Stimulated activated CD8-positive, alpha-beta memory T cell treated with anti-CD3 and anti-CD28 coated beads, Interleukin-15, amount 100 ng/mL, for 4 hours (primary cell): ENCODE measurements at regions not wholly inside any gene's neighbourhood (a gene's known extent, or its start where the extent isn't known, plus 50 kb on each side); places are given as distances from the start of the nearest gene placed in this dataset.
"Not testable (repeated sequence)": the region's sequence is repeated elsewhere in the genome, so short reads cannot be mapped to it uniquely, and the experiment has no call there.

Experiments
- DNase-seq, 2 donors: peaks; one replicate each; pipeline ENCODE4 v3.0.0-alpha.2; 2020; ENCODE audit warnings: low read depth in 2 of 2

DNA sequence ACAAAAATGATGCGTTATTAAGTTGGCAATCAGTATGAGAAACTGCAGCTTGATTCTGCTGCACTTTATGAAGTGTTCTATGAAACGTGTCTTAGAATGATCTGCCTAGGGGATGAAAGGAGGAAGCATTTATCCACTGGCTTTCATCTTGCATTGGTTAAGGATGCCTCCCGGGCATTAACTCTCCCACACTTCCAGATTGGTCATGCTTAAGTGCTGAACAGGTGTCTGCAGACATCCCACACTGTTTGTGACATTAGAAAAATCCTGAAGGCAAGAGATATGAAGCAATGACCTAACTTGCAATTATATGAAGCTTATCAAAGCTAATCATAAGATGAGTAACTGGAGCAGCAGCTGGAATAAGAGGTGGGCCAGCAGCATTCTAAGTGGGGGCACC lies 437.3 kb downstream of the NSUN3 start:
- DNase-seq, result no peak

- DNase-seq, result not testable (repeated sequence)
Measured at GRCh38 chr3:94507354-94507753, 444.5 kb downstream of the NSUN3 start.

GRCh38 chr3:94512876-94513275 lies 450.0 kb downstream of the NSUN3 start:
- DNase-seq, result no peak

- DNase-seq, result no peak
Measured at GRCh38 chr3:94513600-94513999, 450.7 kb downstream of the NSUN3 start.

DNA sequence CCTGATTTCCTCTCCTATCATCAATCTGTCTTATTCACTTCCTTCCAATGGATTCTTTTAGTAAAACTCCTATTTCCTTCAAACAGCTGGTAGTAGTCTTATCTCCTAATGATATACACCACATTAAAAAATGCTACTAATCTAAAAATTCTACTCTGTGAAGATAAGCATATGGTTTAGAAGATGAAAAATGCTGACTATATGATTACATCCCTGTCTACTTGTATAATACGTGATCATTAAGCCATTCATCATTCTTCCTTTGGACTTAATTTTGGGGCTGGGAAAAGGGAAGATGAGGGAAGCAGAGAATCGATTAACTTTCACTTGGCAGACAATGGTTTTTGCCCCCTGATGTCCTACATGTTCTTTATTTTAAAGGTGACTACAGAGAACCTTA lies 453.1 kb downstream of the NSUN3 start:
- DNase-seq, result no peak

GRCh38 chr3:94520364-94520763 lies 457.5 kb downstream of the NSUN3 start:
- DNase-seq, result no peak

DNA sequence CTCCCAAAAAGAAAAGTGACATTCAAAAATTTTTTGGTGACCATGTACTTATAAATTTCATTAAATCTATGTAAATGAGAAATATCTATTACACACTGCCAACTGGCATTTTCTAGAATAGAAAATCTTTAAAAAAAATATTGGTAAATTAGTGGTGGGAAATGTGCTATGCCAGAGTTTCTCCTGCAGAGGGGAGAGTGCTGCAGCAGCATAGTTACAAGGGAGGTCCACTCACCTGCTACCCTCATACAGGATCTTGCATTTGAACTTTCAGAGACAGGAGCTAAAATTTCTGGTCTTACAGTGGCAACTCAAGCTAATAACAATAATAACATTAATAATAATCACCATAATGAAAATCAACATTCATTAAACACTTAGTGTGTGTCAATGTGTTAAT lies 459.6 kb downstream of the NSUN3 start:
- no peak for DNase-seq

DNA sequence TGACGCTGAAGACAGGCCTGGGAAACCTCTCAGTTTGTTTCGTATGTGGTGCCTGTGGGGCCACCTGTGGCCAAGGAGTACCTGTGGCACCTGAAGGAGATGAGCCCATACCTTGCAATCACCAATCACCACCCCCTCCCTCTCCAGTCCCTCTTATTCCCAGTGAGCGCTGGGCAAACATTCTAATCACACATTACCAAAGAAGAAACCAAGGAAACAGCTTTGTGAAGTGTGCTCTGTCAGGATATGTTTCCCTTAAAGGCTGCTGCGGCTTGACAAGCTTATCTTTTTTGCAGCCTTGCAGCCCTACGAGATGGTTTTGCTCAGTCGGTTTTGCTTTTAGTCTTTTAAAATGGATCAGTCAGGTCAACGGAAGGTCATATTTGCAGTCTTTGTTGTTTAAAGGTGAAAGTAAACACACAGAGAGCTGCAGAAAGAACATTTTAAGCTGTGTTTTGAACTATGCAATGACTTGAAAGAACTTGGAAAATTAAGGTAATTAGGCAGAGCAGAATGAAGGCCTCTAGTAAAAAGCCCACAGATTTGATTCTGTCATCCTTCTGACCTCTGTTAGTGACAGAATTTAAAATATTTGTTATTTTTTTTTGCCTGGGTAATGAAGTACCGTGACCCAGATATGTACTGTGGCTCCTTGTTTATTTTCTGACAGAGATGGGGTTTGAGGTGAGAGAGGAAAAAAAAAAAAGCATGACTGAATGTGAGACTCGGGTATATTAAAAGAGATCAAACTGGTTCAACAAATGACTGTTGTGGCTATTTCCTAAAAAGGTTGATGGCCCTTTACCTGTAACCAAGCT lies 461.4 kb downstream of the NSUN3 start:
- DNase-seq, result no peak

DNA sequence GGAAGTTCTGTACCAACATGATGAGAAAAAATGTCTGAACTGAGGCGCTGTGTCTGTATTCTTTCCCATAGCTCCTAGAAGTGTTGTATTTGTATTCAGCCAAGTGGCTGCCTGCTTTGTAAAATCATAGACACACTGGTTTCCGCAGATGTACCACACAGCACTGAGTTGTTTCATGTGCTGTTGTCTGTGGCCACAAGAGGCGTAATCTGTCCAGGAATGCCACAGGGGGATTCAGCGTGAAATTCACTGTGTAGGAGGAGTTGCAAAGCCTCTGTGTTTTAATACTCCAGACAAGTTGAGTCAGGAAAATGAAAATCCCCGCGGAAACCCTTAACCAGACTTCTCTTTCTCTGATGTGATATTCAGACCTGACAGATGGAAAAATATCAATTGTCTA lies 462.2 kb downstream of the NSUN3 start:
- DNase-seq, result no peak

DNA sequence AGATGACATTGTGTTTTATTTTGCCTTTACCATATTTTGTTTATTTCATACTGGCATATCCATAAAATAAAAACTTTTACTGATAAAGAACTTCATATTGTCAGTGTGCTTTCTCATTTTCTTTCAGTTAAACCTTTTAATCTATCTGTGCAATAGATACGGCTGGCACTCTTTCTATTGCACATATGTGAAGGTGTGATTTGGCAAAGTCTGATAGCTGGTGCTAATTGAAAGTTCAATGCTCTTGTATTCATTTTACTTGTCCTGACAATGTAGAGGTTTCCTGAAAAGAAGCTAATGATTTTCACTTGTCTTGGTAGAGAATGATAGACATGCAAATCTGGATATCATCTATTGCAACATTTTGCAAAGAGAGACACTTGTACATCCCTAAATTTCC lies 467.0 kb downstream of the NSUN3 start:
- no peak for DNase-seq

DNA sequence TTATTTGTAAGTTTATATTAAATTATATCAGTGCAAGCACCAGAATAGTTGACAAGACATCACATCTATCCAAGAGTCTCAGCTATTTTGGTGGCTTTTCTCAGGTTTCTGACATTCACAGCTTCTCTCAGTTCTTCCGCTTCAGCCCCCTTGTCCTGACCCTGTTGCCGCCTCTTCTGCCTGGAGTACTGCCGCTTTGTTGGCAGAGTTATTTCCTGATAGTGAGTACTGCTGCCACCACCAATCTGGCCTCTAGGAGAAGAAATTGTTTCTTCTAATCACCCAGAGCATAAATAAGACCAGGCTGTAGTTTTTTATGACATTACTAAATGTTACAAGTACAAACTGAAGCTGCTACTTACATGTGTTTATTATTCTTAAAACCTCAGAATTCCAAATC lies 470.1 kb downstream of the NSUN3 start:
- no peak for DNase-seq

- DNase-seq, result no peak
Measured at GRCh38 chr3:94539937-94540336, 477.1 kb downstream of the NSUN3 start.

DNA sequence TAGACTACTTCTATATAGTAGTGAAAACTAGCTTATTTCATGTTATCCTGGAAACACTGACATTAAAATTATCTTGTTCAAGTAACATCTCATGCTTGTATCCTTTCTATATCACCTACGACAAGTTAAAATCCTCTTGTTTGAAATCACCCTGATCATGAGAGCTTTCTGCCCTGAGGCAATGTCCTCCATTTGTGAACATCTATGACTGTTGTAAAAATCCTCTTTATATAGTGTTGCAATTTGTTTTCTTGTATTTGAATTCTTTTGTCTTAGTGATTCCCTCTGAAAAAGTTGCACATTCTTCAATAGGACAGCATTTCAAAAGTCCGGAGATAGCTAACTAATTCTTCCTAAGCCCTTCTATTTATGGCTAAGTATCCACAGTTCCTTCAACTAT lies 480.3 kb downstream of the NSUN3 start:
- no peak for DNase-seq

GRCh38 chr3:94544131-94544789 lies 481.4 kb downstream of the NSUN3 start:
- DNase-seq, result no peak

GRCh38 chr3:94548581-94549316 lies 485.9 kb downstream of the NSUN3 start:
- DNase-seq, result no peak

DNA sequence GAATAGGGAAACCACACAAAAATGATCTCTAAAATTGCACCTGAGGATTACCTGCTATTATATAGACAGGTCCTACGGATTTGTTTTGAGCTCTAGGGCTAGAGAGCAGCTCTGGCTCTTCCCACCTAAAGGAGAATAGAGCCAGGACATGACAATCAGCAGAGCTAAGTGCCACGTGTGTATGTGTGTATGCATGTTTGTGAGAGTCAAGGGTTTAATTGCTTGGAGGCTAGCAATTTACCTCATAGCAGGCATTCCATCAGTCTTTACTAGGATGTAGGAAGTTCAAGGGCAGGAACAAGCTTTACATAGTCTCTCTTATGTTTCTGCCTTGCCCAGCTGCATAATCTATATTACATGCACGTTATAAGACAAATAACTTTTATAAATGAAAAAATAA lies 498.2 kb downstream of the NSUN3 start:
- no peak for DNase-seq

- DNase-seq, result no peak
Measured at GRCh38 chr3:94564247-94564646, 501.4 kb downstream of the NSUN3 start.

DNA sequence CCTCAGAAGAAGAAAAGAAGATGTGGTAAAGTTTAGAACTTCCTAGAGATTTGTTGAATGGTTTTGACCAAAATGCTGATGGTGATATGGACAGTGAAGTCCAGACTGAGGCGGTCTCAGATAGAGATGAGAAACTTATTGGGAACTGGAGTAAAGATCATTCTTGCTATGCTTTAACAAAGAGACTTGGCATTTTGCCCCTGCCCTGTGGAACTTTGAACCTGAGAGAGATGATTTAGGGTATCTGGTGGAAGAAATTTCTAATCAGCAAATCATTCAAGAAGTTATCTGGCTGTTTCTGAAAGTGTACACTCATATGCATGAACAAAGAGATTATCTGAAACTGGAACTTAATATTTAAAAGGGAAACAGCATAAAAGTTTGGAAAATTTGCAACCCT lies 505.2 kb downstream of the NSUN3 start:
- DNase-seq, result no peak

DNA sequence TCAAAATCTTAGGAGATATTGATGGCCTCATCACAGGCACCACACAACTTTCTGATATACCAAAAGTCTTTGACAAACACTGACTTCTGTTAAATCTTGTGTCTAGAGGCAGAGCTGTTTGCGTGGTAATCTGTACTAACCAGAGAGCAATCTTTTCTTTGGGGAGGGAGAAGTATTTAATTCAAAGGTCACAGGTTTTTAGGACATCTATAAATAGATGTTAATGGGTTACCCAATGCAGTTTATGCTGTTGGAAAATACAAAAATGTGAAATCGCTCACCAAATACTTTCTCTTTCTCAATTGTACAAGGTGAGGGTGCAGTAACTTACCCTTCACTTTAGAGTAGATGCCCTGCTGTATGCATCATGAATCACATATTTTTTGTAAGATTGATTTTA lies 510.5 kb downstream of the NSUN3 start:
- DNase-seq, result no peak

DNA sequence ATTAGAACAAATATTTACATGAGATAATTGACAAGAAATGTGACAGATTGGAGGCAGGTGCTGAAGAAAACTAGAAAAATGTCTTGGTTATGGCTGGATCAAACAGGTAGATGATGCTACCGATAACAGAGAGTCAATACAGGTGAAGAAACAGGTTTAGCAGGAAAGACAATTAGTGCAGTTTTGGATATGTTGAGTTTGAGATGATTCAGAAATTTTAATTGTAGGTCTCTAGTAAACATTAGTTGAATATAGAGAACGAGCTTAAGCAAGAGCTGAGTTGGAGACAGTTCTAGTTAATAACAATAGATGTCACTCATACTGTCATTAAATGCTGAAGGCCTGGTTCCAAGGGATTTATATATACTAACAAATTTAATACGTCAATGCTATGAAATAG lies 524.4 kb downstream of the NSUN3 start:
- no peak for DNase-seq

DNA sequence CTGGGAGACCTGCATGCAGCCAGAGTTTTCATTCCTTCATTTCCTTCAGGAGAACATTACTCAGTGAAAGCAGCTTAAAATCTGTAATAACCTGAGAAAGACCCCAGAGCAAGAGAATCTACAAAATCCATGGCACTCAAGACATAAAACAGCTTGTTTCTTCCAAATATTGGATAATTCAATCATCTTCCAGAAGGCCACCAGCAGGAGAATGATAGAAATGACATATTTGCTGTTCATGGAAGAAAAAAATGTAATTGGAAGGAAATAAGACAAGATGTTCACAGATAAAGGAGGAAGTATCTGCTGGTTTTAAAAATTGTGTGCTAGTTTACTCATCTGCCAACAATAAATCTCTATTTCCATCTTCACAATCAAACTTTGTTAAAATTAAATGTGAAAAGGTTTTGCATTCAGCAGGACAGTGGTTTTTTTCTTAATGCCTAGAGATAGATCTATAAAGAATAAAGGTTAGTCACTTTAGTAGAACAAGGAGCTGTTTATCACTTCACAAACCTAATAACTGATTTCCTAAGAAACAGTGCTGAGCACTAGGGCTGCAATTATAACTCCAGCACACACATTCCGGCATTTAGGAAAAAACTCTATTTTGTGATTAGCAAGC lies 530.8 kb downstream of the NSUN3 start:
- no peak for DNase-seq

- DNase-seq, result no peak
Measured at GRCh38 chr3:94596141-94596540, 533.3 kb downstream of the NSUN3 start.
